H1 (cell line): ENCODE measurements at regions not wholly inside any gene's neighbourhood (a gene's known extent, or its start where the extent isn't known, plus 50 kb on each side); places are given as distances from the start of the nearest gene placed in this dataset.

ENCODE experiments used
- CTCF ChIA-PET: fragments of 300-600 bp; sonication (Branson Sonifier 250); formaldehyde crosslinking; loops from one replicate; lab custom pipeline; 2021; ENCODE audit not compliant: partially characterized antibody; lab: Charles Lee
- POLR2A ChIA-PET: fragments of 300-600 bp; sonication (Branson Sonifier 250); formaldehyde crosslinking; loops from one replicate; lab custom pipeline; 2021; ENCODE audit warnings: inconsistent platforms; ENCODE audit not compliant: partially characterized antibody; lab: Charles Lee
- DNase-seq, 2 experiments: peaks; one replicate each; pipeline versions ENCODE4 v3.0.0 to v3.0.0-alpha.2; 2010 to 2022; ENCODE audit warnings: low spot score in 2 of 2, low read depth in 1 of 2, mixed read lengths in 1 of 2
- FAIRE-seq: peaks from 2 replicates; lab custom pipeline; 2011; peaks lifted over from hg19 to GRCh38; lab: Jason Lieb, UNC
- H2AFZ ChIP-seq: 2 replicates; pipeline ENCODE4 v1.8.1; 2012; ENCODE audit warnings: low read length, inconsistent platforms
- H2AK5ac ChIP-seq: 2 replicates; pipeline ENCODE4 v1.6.1; 2013; ENCODE audit warnings: low read depth, low read length
- H2BK120ac ChIP-seq: replicated peaks from 2 replicates; pipeline ENCODE3; 2013; ENCODE audit warnings: low read depth, low read length, inconsistent platforms
- H2BK12ac ChIP-seq: 2 replicates; pipeline ENCODE4 v1.6.1; 2013; ENCODE audit warnings: low read depth, low read length
- H2BK15ac ChIP-seq: 2 replicates; pipeline ENCODE4 v1.6.1; 2013; ENCODE audit warnings: low read length
- H2BK20ac ChIP-seq: 2 replicates; pipeline ENCODE4 v1.6.1; 2013; ENCODE audit warnings: low read length
- H2BK5ac ChIP-seq: 2 replicates; pipeline ENCODE4 v1.6.1; 2013; ENCODE audit warnings: low read depth, low read length
- H3K14ac ChIP-seq: 2 replicates; pipeline ENCODE4 v1.6.1; 2013; ENCODE audit warnings: inconsistent platforms; ENCODE audit not compliant: insufficient read length
- H3K18ac ChIP-seq: 2 replicates; pipeline ENCODE4 v1.6.1; 2013; ENCODE audit warnings: low read length; ENCODE audit errors: extremely low read depth
- H3K23ac ChIP-seq: 2 replicates; pipeline ENCODE4 v1.6.1; 2013; ENCODE audit warnings: inconsistent platforms; ENCODE audit not compliant: insufficient read length
- H3K23me2 ChIP-seq: 2 replicates; pipeline ENCODE4 v1.6.1; 2013; ENCODE audit warnings: low read depth, low read length
- H3K27ac ChIP-seq: 2 replicates; pipeline ENCODE4 v1.6.1; 2011; ENCODE audit warnings: low read depth, low read length, inconsistent platforms
- H3K27me3 ChIP-seq, 4 experiments: replicated peaks in 1 of 4; 1 replicate in 1 of 4; 2 replicates in 3 of 4; pipeline versions ENCODE4 v1.6.1 to v1.8.1; 2011 to 2013; ENCODE audit warnings: low read length in 3 of 4, mild to moderate bottlenecking in 3 of 4, inconsistent platforms in 2 of 4, mixed read lengths in 2 of 4, moderate library complexity in 1 of 4; ENCODE audit not compliant: control insufficient read depth in 3 of 4, insufficient read depth in 3 of 4; ENCODE audit errors: extremely low read depth in 1 of 4
- H3K36me3 ChIP-seq, 4 experiments: 2 replicates each; pipeline versions ENCODE4 v1.6.1 to v1.8.1; 2011 to 2013; ENCODE audit warnings: mild to moderate bottlenecking in 4 of 4, low read length in 3 of 4, moderate library complexity in 2 of 4, control low read depth in 1 of 4, inconsistent platforms in 1 of 4; ENCODE audit not compliant: insufficient read depth in 4 of 4, control insufficient read depth in 2 of 4
- H3K4ac ChIP-seq: replicated peaks from 2 replicates; pipeline ENCODE3; 2013; ENCODE audit warnings: low read length, low read depth, mixed read lengths, inconsistent platforms; ENCODE audit not compliant: insufficient read length
- H3K4me1 ChIP-seq, 4 experiments: replicated peaks in 1 of 4; 1 replicate in 1 of 4; 2 replicates in 3 of 4; pipeline versions ENCODE4 v1.6.1 to v1.8.1; 2011 to 2013; ENCODE audit warnings: low read length in 3 of 4, inconsistent platforms in 2 of 4, mixed read lengths in 1 of 4; ENCODE audit not compliant: insufficient read depth in 4 of 4, control insufficient read depth in 3 of 4
- H3K4me2 ChIP-seq, 2 experiments: 2 replicates each; pipeline versions ENCODE4 v1.6.1 to v1.8.1; 2011 to 2013; ENCODE audit warnings: low read depth in 2 of 2, low read length in 2 of 2, control low read depth in 1 of 2, inconsistent platforms in 1 of 2, mild to moderate bottlenecking in 1 of 2; ENCODE audit not compliant: insufficient read depth in 1 of 2
- H3K4me3 ChIP-seq, 4 experiments: fragments of 200-600, 300-600 bp in 1 of 4; sonication (generic), shearing (Covaris generic), sonication (Bioruptor Twin) in 1 of 4; 2 replicates each; pipeline versions ENCODE4 v1.5.1 to v1.8.1; 2011 to 2016; ENCODE audit warnings: low read length in 4 of 4, low read depth in 3 of 4, control low read depth in 2 of 4, inconsistent platforms in 2 of 4, mild to moderate bottlenecking in 2 of 4, mixed read lengths in 1 of 4, moderate library complexity in 1 of 4; ENCODE audit not compliant: insufficient read depth in 2 of 4; ENCODE audit errors: extremely low read depth in 1 of 4
- H3K56ac ChIP-seq: replicated peaks from 2 replicates; pipeline ENCODE3; 2013; ENCODE audit warnings: low read depth, mild to moderate bottlenecking, mixed read lengths, low read length, inconsistent platforms; ENCODE audit not compliant: insufficient read length
- H3K79me1 ChIP-seq: 2 replicates; pipeline ENCODE4 v1.6.1; 2013; ENCODE audit warnings: low read depth, low read length, control low read depth
- H3K79me2 ChIP-seq, 2 experiments: 2 replicates each; pipeline versions ENCODE4 v1.6.1 to v1.8.1; 2012 to 2013; ENCODE audit warnings: low read length in 2 of 2, mild to moderate bottlenecking in 2 of 2, inconsistent platforms in 1 of 2; ENCODE audit not compliant: insufficient read depth in 2 of 2, control insufficient read depth in 1 of 2
- H3K9ac ChIP-seq, 4 experiments: replicated peaks in 1 of 4; 1 replicate in 1 of 4; 2 replicates in 3 of 4; pipeline versions ENCODE4 v1.6.1 to v1.8.1; 2011 to 2013; ENCODE audit warnings: low read depth in 3 of 4, low read length in 3 of 4, control low read depth in 2 of 4, mild to moderate bottlenecking in 2 of 4, moderate library complexity in 2 of 4, inconsistent platforms in 1 of 4; ENCODE audit errors: extremely low read depth in 1 of 4
- H3K9me3 ChIP-seq, 2 experiments: 2 replicates each; pipeline versions ENCODE4 v1.6.1 to v1.8.1; 2012 to 2013; ENCODE audit warnings: mild to moderate bottlenecking in 2 of 2, moderate library complexity in 2 of 2, control low read depth in 1 of 2, inconsistent platforms in 1 of 2, low read depth in 1 of 2, low read length in 1 of 2, mixed read lengths in 1 of 2; ENCODE audit not compliant: insufficient read depth in 2 of 2
- H4K20me1 ChIP-seq, 2 experiments: replicated peaks in 1 of 2; 2 replicates each; pipeline versions ENCODE3 to v1.8.1; 2011 to 2013; ENCODE audit warnings: inconsistent platforms in 2 of 2, low read length in 2 of 2, mild to moderate bottlenecking in 1 of 2; ENCODE audit not compliant: insufficient read depth in 2 of 2, control insufficient read depth in 1 of 2
- H4K5ac ChIP-seq: 2 replicates; pipeline ENCODE4 v1.6.1; 2013; ENCODE audit warnings: low read length, low read depth, mixed read lengths, inconsistent platforms; ENCODE audit not compliant: insufficient read length
- H4K8ac ChIP-seq: 2 replicates; pipeline ENCODE4 v1.8.0; 2013; ENCODE audit warnings: mild to moderate bottlenecking, moderate library complexity, low read length, inconsistent platforms; ENCODE audit not compliant: insufficient read depth; ENCODE audit errors: extremely low read depth
- H4K91ac ChIP-seq: replicated peaks from 2 replicates; pipeline ENCODE3; 2013; ENCODE audit warnings: low read length, mixed read lengths, inconsistent platforms; ENCODE audit not compliant: insufficient read length
- BRCA1 ChIP-seq: IDR thresholded peaks from 2 replicates; pipeline ENCODE4 v1.6.1; 2012; ENCODE audit warnings: low read depth, low read length, improper control_type of control experiment
- CBX5 ChIP-seq: fragments of 300-800, 300-1000 bp; sonication (generic); IDR thresholded peaks from 2 replicates; pipeline ENCODE4 v1.7.1; 2016; ENCODE audit warnings: antibody characterized with exemption, low read length, low read depth
- GTF2F1 ChIP-seq: IDR thresholded peaks from 2 replicates; pipeline ENCODE4 v1.6.1; 2012; ENCODE audit warnings: low read depth, low read length, improper control_type of control experiment, borderline replicate concordance
- KDM5A ChIP-seq: fragments of 200-600 bp; IDR thresholded peaks from 2 replicates; pipeline ENCODE4 v1.7.1; 2012; ENCODE audit warnings: mild to moderate bottlenecking, low read length, inconsistent platforms, mixed read lengths
- PHF8 ChIP-seq: fragments of 200-600 bp; sonication (generic); conservative IDR thresholded peaks from 2 replicates; pipeline ENCODE4 v1.7.1; 2012; ENCODE audit warnings: low read depth, mild to moderate bottlenecking, inconsistent platforms, low read length, moderate library complexity
- RFX5 ChIP-seq: IDR thresholded peaks from 2 replicates; pipeline ENCODE4 v1.6.1; 2011; ENCODE audit warnings: low read depth, low read length, improper control_type of control experiment, borderline replicate concordance
- RXRA ChIP-seq: IDR thresholded peaks from 2 replicates; pipeline ENCODE4 v1.6.1; 2011; ENCODE audit warnings: low read depth, mild to moderate bottlenecking, low read length, moderate library complexity; ENCODE audit not compliant: insufficient read depth
- SAP30 ChIP-seq: fragments of 300-600 bp; sonication (generic); IDR thresholded peaks from 2 replicates; pipeline ENCODE4 v1.7.1; 2012; ENCODE audit warnings: low read length, moderate library complexity, mild to moderate bottlenecking, inconsistent platforms; ENCODE audit not compliant: insufficient read depth, insufficient replicate concordance
- SIN3A ChIP-seq, 2 experiments: IDR thresholded peaks in 1 of 2; conservative IDR thresholded peaks in 1 of 2; 2 replicates each; pipeline ENCODE4 v1.6.1; 2011 to 2012; ENCODE audit warnings: low read length in 2 of 2, improper control_type of control experiment in 1 of 2, low read depth in 1 of 2, mild to moderate bottlenecking in 1 of 2
- TF ChIP-seq, protein P1 (sequence below), 3 experiments: IDR thresholded peaks; 1 replicate in 2 of 3; 2 replicates in 1 of 3; pipeline versions ENCODE4 v1.5.1 to v1.6.1; 2011; ENCODE audit warnings: low read length in 3 of 3, mild to moderate bottlenecking in 3 of 3, inconsistent platforms in 2 of 3, low read depth in 1 of 3, moderate library complexity in 1 of 3; ENCODE audit not compliant: insufficient read depth in 1 of 3; ENCODE audit errors: control extremely low read depth in 1 of 3
- TF ChIP-seq, protein P2 (sequence below): IDR thresholded peaks from 2 replicates; pipeline ENCODE4 v1.6.1; 2011; ENCODE audit warnings: low read length, improper control_type of control experiment

DNA sequence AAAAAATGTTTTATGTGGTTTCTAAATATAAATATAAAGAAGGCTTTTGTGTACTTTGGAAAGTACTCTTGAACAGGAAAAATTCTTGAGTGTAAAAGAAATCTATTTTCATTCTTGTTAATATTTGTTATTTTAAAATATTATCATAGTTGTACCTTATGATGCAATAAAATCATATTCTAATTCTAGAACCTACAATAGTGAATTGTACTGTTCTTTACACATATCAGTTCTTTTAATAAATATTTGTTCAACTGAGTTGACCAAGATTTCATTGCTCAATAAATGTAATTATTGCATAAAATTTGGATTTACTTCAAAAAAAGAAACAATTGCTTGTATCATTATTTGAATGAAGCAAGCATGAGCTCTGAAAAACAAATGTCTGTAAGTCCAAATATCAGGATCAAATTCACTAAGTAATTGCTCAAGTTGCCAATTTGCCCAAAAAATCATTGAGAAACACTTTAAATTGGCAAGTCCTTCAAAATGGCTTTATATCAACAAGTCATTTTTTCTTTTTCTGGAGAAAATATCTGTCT lies 191.6 kb upstream of the SLC16A7 start:
- Histone ChIP-seq H3K23me2 (no peaks in the 10 kb centered on the region), H3K4me1 (no peaks in the 10 kb centered on the region), H3K36me3 (no peaks in the 10 kb centered on the region), H3K56ac (no peak overlapping the region), H3K79me2 (no peaks in the 10 kb centered on the region), H3K4me3 (no peak overlapping the region), H3K27ac (no peak overlapping the region), H3K9ac (no peak overlapping the region), H3K14ac (no peak overlapping the region), H3K79me1 (no peaks in the 10 kb centered on the region), H3K9me3 (no peaks in the 10 kb centered on the region), H2BK15ac (no peak overlapping the region), H2BK120ac (no peak overlapping the region), H2BK20ac (no peak overlapping the region), H4K8ac (no peak overlapping the region), H3K27me3 (no peaks in the 10 kb centered on the region), H4K5ac (no peak overlapping the region), H4K20me1 (no peaks in the 10 kb centered on the region), H2BK5ac (no peak overlapping the region), H3K4me2 (no peak overlapping the region), H2AK5ac (no peak overlapping the region), H2AFZ (no peak overlapping the region), H3K23ac (no peak overlapping the region), H3K4ac (no peak overlapping the region), H3K18ac (no peak overlapping the region), H2BK12ac (no peak overlapping the region), H4K91ac (no peak overlapping the region)
- FAIRE-seq: no peak
- DNase-seq: no peak
- POLR2A ChIA-PET: no interaction called here
- CTCF ChIA-PET: interaction anchor here (0.6 to 1.9 kb wide), 16 partner anchors 9 to 910 kb away, joined by 3 to 5 read pairs (median 4); no protein-coding TSS in a partner anchor
- no peak for TF ChIP-seq BRCA1
- no peak for TF ChIP-seq GTF2F1
- no peak for TF ChIP-seq PHF8
- TF ChIP-seq, protein P1, sequence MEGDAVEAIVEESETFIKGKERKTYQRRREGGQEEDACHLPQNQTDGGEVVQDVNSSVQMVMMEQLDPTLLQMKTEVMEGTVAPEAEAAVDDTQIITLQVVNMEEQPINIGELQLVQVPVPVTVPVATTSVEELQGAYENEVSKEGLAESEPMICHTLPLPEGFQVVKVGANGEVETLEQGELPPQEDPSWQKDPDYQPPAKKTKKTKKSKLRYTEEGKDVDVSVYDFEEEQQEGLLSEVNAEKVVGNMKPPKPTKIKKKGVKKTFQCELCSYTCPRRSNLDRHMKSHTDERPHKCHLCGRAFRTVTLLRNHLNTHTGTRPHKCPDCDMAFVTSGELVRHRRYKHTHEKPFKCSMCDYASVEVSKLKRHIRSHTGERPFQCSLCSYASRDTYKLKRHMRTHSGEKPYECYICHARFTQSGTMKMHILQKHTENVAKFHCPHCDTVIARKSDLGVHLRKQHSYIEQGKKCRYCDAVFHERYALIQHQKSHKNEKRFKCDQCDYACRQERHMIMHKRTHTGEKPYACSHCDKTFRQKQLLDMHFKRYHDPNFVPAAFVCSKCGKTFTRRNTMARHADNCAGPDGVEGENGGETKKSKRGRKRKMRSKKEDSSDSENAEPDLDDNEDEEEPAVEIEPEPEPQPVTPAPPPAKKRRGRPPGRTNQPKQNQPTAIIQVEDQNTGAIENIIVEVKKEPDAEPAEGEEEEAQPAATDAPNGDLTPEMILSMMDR (IDR thresholded peaks at IDR 0.05; ENCODE audit: control extremely low read depth in 1 of 3, insufficient read depth in 1 of 3, low read depth in 1 of 3, low read length in 3 of 3): no peak
- TF ChIP-seq KDM5A: no peak
- no peak for TF ChIP-seq RFX5
- no peak for TF ChIP-seq RXRA
- no peak for TF ChIP-seq SAP30
- TF ChIP-seq, protein P2, sequence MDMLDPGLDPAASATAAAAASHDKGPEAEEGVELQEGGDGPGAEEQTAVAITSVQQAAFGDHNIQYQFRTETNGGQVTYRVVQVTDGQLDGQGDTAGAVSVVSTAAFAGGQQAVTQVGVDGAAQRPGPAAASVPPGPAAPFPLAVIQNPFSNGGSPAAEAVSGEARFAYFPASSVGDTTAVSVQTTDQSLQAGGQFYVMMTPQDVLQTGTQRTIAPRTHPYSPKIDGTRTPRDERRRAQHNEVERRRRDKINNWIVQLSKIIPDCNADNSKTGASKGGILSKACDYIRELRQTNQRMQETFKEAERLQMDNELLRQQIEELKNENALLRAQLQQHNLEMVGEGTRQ: no peak
- no peak for TF ChIP-seq SIN3A (conservative IDR thresholded peaks at IDR 0.05 in 1 of 2, IDR thresholded peaks at IDR 0.05 in 1 of 2; ENCODE audit: low read depth in 1 of 2, low read length in 2 of 2)
- TF ChIP-seq CBX5: no peak
